Parathyroid adenoma (tissue), 2 donors: ENCODE measurements at regions not wholly inside any gene's neighbourhood (a gene's known extent, or its start where the extent isn't known, plus 50 kb on each side); places are given as distances from the start of the nearest gene placed in this dataset.

Source experiments
- H2AFZ ChIP-seq: fragments of 300-600 bp; sonication (generic); one replicate; pipeline ENCODE4 v1.7.0; 2017; ENCODE audit warnings: antibody characterized with exemption, mild to moderate bottlenecking
- H3K27ac ChIP-seq: fragments of 300-600 bp; sonication (generic); one replicate; pipeline ENCODE4 v1.7.0; 2017
- H3K27me3 ChIP-seq: fragments of 300-600 bp; sonication (generic); one replicate; pipeline ENCODE4 v1.7.0; 2017; ENCODE audit warnings: low read length; ENCODE audit not compliant: control insufficient read depth, insufficient read depth
- H3K36me3 ChIP-seq: fragments of 300-600 bp; sonication (generic); one replicate; pipeline ENCODE4 v1.7.0; 2017; ENCODE audit warnings: low read length; ENCODE audit not compliant: control insufficient read depth, insufficient read depth
- H3K4me1 ChIP-seq: fragments of 300-600 bp; sonication (generic); one replicate; pipeline ENCODE4 v1.7.0; 2017; ENCODE audit warnings: control low read depth
- H3K4me2 ChIP-seq: fragments of 300-600 bp; sonication (generic); one replicate; pipeline ENCODE4 v1.7.0; 2017; ENCODE audit warnings: low read length
- H3K4me3 ChIP-seq: fragments of 300-600 bp; sonication (generic); one replicate; pipeline ENCODE4 v1.7.0; 2017; ENCODE audit warnings: low read depth, low read length
- H3K79me2 ChIP-seq: fragments of 300-600 bp; sonication (generic); one replicate; pipeline ENCODE4 v1.7.0; 2017; ENCODE audit warnings: control low read depth
- H3K9ac ChIP-seq: fragments of 300-600 bp; sonication (generic); one replicate; pipeline ENCODE4 v1.7.0; 2017; ENCODE audit warnings: mild to moderate bottlenecking
- H3K9me3 ChIP-seq: fragments of 300-600 bp; sonication (generic); one replicate; pipeline ENCODE4 v1.7.0; 2017; ENCODE audit warnings: low read length; ENCODE audit not compliant: control insufficient read depth
- TF ChIP-seq, protein P1 (sequence below): fragments of 300-600 bp; sonication (generic); IDR thresholded peaks from one replicate; pipeline ENCODE4 v1.7.0; 2017; ENCODE audit warnings: antibody characterized with exemption, mild to moderate bottlenecking
- donor health status: primary hyperparathyroidism.

DNA sequence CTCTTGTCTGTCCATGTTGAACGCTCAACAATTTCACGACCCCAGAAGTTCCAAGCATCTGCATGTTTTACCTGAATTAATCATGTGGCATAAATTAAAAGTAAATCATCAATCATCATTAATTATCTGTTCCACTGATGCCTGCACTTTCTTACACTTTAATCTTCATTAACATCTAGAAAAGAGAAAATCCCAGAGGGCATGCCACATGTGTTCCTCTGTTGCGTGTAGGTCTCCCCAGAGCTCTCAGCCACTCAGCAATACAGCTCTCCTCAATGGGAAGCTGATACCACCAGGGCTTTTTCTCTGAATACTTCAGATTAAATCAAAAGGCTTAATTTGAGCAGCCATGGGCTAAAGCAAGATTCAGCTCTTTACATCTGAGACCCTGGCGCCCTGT, 722.4 kb upstream of the TENM3 start:
- no peak overlapping the region for H3K4me3 ChIP-seq
- no peaks in the 10 kb centered on the region for H3K27me3 ChIP-seq
- H2AFZ ChIP-seq = no peak overlapping the region
- H3K27ac ChIP-seq = no peak overlapping the region
- no peak overlapping the region for H3K9ac ChIP-seq
- TF ChIP-seq, protein P1, sequence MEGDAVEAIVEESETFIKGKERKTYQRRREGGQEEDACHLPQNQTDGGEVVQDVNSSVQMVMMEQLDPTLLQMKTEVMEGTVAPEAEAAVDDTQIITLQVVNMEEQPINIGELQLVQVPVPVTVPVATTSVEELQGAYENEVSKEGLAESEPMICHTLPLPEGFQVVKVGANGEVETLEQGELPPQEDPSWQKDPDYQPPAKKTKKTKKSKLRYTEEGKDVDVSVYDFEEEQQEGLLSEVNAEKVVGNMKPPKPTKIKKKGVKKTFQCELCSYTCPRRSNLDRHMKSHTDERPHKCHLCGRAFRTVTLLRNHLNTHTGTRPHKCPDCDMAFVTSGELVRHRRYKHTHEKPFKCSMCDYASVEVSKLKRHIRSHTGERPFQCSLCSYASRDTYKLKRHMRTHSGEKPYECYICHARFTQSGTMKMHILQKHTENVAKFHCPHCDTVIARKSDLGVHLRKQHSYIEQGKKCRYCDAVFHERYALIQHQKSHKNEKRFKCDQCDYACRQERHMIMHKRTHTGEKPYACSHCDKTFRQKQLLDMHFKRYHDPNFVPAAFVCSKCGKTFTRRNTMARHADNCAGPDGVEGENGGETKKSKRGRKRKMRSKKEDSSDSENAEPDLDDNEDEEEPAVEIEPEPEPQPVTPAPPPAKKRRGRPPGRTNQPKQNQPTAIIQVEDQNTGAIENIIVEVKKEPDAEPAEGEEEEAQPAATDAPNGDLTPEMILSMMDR = no peak
- no peaks in the 10 kb centered on the region for H3K79me2 ChIP-seq
- H3K36me3 ChIP-seq = no peaks in the 10 kb centered on the region
- no peak overlapping the region for H3K4me2 ChIP-seq
- no peaks in the 10 kb centered on the region for H3K9me3 ChIP-seq
- no peaks in the 10 kb centered on the region for H3K4me1 ChIP-seq

DNA sequence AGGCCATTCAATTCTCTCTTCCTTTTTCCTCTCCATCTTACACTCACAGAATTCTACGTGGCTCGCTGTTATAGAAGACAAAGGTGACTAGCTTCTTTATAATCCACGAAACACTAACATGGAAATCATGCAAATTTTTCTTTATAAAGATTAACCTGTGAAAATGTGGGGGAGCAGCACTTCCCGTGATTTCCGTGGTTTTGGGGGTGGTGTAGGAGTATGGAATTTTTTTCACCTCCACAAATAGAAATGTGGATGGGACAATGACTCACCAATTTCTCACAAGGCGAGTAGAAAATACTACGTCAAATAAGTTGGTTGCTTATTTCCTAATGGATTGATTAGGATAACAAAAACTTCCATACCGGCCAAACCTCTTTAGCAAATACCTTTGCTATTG, 719.2 kb upstream of the TENM3 start:
- no peaks in the 10 kb centered on the region for H3K36me3 ChIP-seq
- H3K4me2 ChIP-seq = no peak overlapping the region
- H3K27me3 ChIP-seq = no peaks in the 10 kb centered on the region
- TF ChIP-seq, protein P1 = no peak
- H2AFZ ChIP-seq = no peak overlapping the region
- H3K4me1 ChIP-seq = no peaks in the 10 kb centered on the region
- H3K79me2 ChIP-seq = no peaks in the 10 kb centered on the region
- no peak overlapping the region for H3K4me3 ChIP-seq
- H3K9me3 ChIP-seq = no peaks in the 10 kb centered on the region
- no peak overlapping the region for H3K27ac ChIP-seq
- H3K9ac ChIP-seq = no peak overlapping the region

DNA sequence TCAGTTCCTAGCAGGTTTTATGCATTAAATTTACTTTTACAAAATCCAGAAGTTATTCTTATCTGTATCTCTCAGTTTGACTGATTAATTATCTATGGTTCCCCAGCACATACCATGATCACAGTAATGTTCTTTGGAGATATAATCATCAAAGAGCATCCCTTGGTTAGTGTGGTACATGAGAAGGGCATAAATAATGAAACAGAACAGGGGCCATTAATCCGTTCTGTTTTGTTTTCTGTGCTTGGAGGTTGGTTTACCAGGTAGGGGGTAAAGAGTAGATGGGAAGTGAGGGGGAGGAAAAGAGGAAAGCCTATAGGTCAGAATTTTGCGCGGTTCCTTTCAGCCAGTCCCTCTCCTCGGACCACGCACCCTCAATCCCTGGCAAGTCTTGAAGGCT, 718.7 kb upstream of the TENM3 start:
- Histone ChIP-seq H3K4me3 (no peak overlapping the region), H3K27ac (no peak overlapping the region), H3K27me3 (no peaks in the 10 kb centered on the region), H3K4me2 (no peak overlapping the region), H2AFZ (no peak overlapping the region), H3K4me1 (no peaks in the 10 kb centered on the region), H3K79me2 (no peaks in the 10 kb centered on the region), H3K9ac (no peak overlapping the region), H3K36me3 (no peaks in the 10 kb centered on the region), H3K9me3 (no peaks in the 10 kb centered on the region)
- TF ChIP-seq, protein P1 = no peak

DNA sequence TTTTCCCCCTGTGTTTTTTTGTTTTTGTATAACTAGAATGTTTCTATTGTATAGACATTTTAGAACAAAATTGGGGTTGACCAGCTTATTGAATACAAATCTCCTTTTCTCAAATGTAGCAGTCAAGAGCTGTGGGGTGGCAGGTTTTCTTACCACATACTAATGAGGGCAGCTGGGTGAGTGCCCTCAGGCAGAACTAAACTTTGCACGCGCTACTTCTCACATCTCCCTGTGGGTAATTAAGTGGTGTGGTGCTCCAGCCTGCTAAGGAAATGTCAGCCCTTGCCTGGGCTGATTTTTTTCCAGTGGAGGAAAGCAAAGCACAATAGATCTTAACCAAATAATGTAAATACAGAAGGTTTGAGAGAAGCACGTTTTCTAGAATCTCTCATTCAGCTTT, 717.6 kb upstream of the TENM3 start:
- H3K9me3 ChIP-seq = no peaks in the 10 kb centered on the region

More for the DNA sequence above, 717.6 kb upstream of the TENM3 start:
- Histone ChIP-seq H2AFZ (no peak overlapping the region), H3K27ac (no peak overlapping the region), H3K79me2 (no peaks in the 10 kb centered on the region), H3K4me1 (no peaks in the 10 kb centered on the region), H3K9ac (no peak overlapping the region), H3K4me2 (no peak overlapping the region), H3K4me3 (no peak overlapping the region), H3K27me3 (no peaks in the 10 kb centered on the region), H3K36me3 (no peaks in the 10 kb centered on the region)
- TF ChIP-seq, protein P1 = no peak
